ENCODE measurements at regions not wholly inside any gene's neighbourhood (a gene's known extent, or its start where the extent isn't known, plus 50 kb on each side); places are given as distances from the start of the nearest gene placed in this dataset.
"Not testable (repeated sequence)": the region's sequence is repeated elsewhere in the genome, so short reads cannot be mapped to it uniquely, and the experiment has no call there.

DNA sequence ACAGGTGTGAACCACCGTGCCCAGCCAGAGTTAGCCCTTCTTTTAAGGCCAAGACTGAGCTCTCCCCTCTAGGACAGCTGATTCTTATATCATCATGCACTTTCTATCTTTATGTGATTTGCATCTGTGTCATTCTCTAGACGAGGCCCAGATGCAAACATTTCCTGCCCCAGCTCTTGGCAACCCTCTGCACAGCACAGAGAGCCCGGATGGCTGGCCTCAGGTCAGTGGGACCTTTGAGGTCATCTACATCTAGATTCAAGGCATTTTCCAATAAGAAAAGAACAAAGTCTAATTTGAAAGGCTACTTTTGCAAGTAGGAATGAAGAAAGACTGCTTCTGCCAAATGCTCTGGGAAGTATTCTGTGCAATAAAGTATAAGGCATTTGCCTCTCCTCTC lies 109.0 kb upstream of the DAB2 start:
- WGBS (ENCODE audit: extremely low coverage, insufficient coverage, low lambda C conversion rate): no CpG with 5 or more reads among the region's 3 CpGs
- no peak overlapping the region for H4K5ac ChIP-seq (ENCODE audit: low read length)
- no peak overlapping the region for H3K4ac ChIP-seq (ENCODE audit: low read depth, low read length)
- H3K27ac ChIP-seq (ENCODE audit: low read depth, low read length): no peak overlapping the region
- H3K4me3 ChIP-seq (ENCODE audit: low read length): no peak overlapping the region
- no peak overlapping the region for H3K9ac ChIP-seq (ENCODE audit: low read length)
- H3K4me2 ChIP-seq (ENCODE audit: low read length): no peak overlapping the region
- H3K4me1 ChIP-seq (ENCODE audit: control insufficient read depth, low read depth, low read length): no peaks in the 10 kb centered on the region
- H3K23ac ChIP-seq (ENCODE audit: low read length): no peak overlapping the region
- no peak for DNase-seq
- H3K18ac ChIP-seq (ENCODE audit: low read length): peak overlapping the region; percentile 41
- H3K27me3 ChIP-seq (ENCODE audit: insufficient read depth, low read length, poor library complexity): no peaks in the 10 kb centered on the region
- H3K79me1 ChIP-seq (ENCODE audit: low read length): no peaks in the 10 kb centered on the region
- no peak overlapping the region for H2AK5ac ChIP-seq (ENCODE audit: low read length)
- no peaks in the 10 kb centered on the region for H3K36me3 ChIP-seq (ENCODE audit: control insufficient read depth, insufficient read depth, low read length)
- H2BK120ac ChIP-seq (ENCODE audit: low read depth, low read length): peak overlapping the region; percentile 61
- no peak overlapping the region for H3K56ac ChIP-seq (ENCODE audit: low read length)
- no peak overlapping the region for H4K8ac ChIP-seq (ENCODE audit: low read depth, low read length)
- no peaks in the 10 kb centered on the region for H3K79me2 ChIP-seq (ENCODE audit: control insufficient read depth, insufficient read depth, low read length)
- H2BK15ac ChIP-seq (replicated peaks; ENCODE audit: low read depth): peak overlapping the region; percentile 11
- no peak overlapping the region for H2BK5ac ChIP-seq (ENCODE audit: low read length)

DNA sequence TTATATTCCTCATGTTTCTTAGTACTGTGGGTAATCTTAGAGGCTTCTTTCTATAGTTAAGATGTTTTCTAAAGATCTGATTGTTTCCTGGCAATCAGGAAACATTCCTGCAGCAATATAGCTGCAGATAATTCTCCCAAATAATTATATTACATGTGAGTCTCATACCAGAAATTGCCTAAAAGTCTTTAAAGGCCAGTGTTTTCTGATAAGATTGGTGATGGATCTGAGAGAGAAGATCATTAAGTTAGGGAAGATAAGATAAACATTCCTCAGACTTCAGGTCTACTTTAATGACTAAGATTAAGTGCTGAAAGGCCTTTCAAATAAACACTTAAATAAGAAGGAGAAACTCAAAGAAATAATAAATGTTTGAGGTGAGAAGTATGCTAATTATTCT lies 107.7 kb upstream of the DAB2 start:
- Histone ChIP-seq H3K23ac (ENCODE audit: low read length) (no peak overlapping the region), H3K79me1 (ENCODE audit: low read length) (no peaks in the 10 kb centered on the region), H2AK5ac (ENCODE audit: low read length) (no peak overlapping the region), H3K4ac (ENCODE audit: low read depth, low read length) (no peak overlapping the region), H3K56ac (ENCODE audit: low read length) (no peak overlapping the region), H2BK15ac (replicated peaks; ENCODE audit: low read depth) (no peak overlapping the region), H4K5ac (ENCODE audit: low read length) (no peak overlapping the region), H4K8ac (ENCODE audit: low read depth, low read length) (no peak overlapping the region), H3K4me3 (ENCODE audit: low read length) (no peak overlapping the region), H3K27me3 (ENCODE audit: insufficient read depth, low read length, poor library complexity) (no peaks in the 10 kb centered on the region), H3K18ac (ENCODE audit: low read length) (no peak overlapping the region), H3K9ac (ENCODE audit: low read length) (no peak overlapping the region), H3K4me2 (ENCODE audit: low read length) (no peak overlapping the region), H2BK5ac (ENCODE audit: low read length) (no peak overlapping the region), H3K27ac (ENCODE audit: low read depth, low read length) (no peak overlapping the region), H3K4me1 (ENCODE audit: control insufficient read depth, low read depth, low read length) (no peaks in the 10 kb centered on the region), H3K36me3 (ENCODE audit: control insufficient read depth, insufficient read depth, low read length) (no peaks in the 10 kb centered on the region), H3K79me2 (ENCODE audit: control insufficient read depth, insufficient read depth, low read length) (no peaks in the 10 kb centered on the region), H2BK120ac (ENCODE audit: low read depth, low read length) (no peak overlapping the region)
- peak; percentile 59 for DNase-seq

DNA sequence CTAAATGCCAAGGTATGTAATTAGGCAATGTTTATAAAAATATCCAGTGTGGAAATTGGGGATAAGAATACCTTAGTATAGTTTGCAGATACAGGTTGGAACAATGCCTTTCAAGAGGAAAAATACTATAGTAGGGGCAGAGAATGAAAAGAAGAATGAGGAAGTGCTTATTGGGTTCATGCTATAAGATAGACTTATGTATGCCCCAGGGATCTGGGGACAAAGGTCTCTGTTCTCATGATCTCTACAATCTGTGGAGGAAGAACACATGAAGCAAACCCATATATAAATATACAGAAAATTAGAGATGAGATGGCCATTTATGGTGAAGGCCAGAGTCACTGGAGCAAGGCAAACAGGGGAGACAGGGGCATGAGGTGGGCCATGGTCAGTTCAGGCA lies 106.5 kb upstream of the DAB2 start:
- H3K18ac ChIP-seq (ENCODE audit: low read length): peak overlapping the region; percentile 75
- H3K4me1 ChIP-seq (ENCODE audit: control insufficient read depth, low read depth, low read length): peaks cover 2% of the 10 kb centered on the region
- H3K4me3 ChIP-seq (ENCODE audit: low read length): no peak overlapping the region
- no peaks in the 10 kb centered on the region for H3K36me3 ChIP-seq (ENCODE audit: control insufficient read depth, insufficient read depth, low read length)
- H3K4ac ChIP-seq (ENCODE audit: low read depth, low read length): no peak overlapping the region
- no peak overlapping the region for H2BK15ac ChIP-seq (replicated peaks; ENCODE audit: low read depth)
- no peak overlapping the region for H4K5ac ChIP-seq (ENCODE audit: low read length)
- no peak overlapping the region for H4K8ac ChIP-seq (ENCODE audit: low read depth, low read length)
- no peak overlapping the region for H3K9ac ChIP-seq (ENCODE audit: low read length)
- H3K4me2 ChIP-seq (ENCODE audit: low read length): no peak overlapping the region
- H3K56ac ChIP-seq (ENCODE audit: low read length): no peak overlapping the region
- H3K27ac ChIP-seq (ENCODE audit: low read depth, low read length): no peak overlapping the region
- H2BK120ac ChIP-seq (ENCODE audit: low read depth, low read length): no peak overlapping the region
- H3K27me3 ChIP-seq (ENCODE audit: insufficient read depth, low read length, poor library complexity): no peaks in the 10 kb centered on the region
- H3K23ac ChIP-seq (ENCODE audit: low read length): no peak overlapping the region
- no peaks in the 10 kb centered on the region for H3K79me1 ChIP-seq (ENCODE audit: low read length)
- no peak overlapping the region for H2AK5ac ChIP-seq (ENCODE audit: low read length)
- H2BK5ac ChIP-seq (ENCODE audit: low read length): no peak overlapping the region
- H3K79me2 ChIP-seq (ENCODE audit: control insufficient read depth, insufficient read depth, low read length): no peaks in the 10 kb centered on the region
- no peak for DNase-seq

DNA sequence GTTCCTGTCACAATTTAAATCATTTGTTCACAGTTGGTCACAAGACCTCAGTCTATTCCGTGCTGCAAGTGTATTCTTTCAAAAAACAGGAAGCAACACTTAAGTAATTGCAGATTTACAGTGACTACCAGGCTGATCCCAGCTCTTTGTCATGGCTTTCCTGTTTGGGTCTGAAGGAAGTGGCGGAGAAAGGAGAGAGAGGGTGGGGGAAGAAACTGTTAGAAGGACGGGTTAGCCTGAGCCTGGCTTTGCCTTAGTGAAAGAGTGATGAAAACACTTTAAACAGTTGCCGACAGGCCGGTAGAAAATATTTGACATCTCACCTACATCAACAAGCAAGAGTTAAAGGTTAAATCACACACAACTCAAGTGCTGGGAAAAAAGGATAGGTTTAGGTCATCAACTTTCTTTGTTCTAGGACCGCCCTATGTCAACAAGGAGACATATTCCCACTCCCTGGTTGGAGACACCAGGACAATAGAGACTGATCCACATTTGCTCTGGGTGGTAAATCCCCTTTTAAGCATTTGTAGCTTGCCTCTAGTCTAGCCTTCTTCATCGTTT lies 102.2 kb upstream of the DAB2 start:
- H2BK120ac ChIP-seq (ENCODE audit: low read depth, low read length): peak overlapping the region; percentile 55
- H3K23ac ChIP-seq (ENCODE audit: low read length): no peak overlapping the region
- no CpG with 5 or more reads among the region's 7 CpGs for WGBS (ENCODE audit: extremely low coverage, insufficient coverage, low lambda C conversion rate)
- no peak overlapping the region for H4K8ac ChIP-seq (ENCODE audit: low read depth, low read length)
- H3K18ac ChIP-seq (ENCODE audit: low read length): peak overlapping the region; percentile 9
- H3K79me1 ChIP-seq (ENCODE audit: low read length): no peaks in the 10 kb centered on the region
- H3K27me3 ChIP-seq (ENCODE audit: insufficient read depth, low read length, poor library complexity): no peaks in the 10 kb centered on the region
- H3K9ac ChIP-seq (ENCODE audit: low read length): no peak overlapping the region
- H2BK15ac ChIP-seq (replicated peaks; ENCODE audit: low read depth): no peak overlapping the region
- no peak overlapping the region for H4K5ac ChIP-seq (ENCODE audit: low read length)
- no peaks in the 10 kb centered on the region for H3K36me3 ChIP-seq (ENCODE audit: control insufficient read depth, insufficient read depth, low read length)
- peak; percentile 31 for DNase-seq
- H3K27ac ChIP-seq (ENCODE audit: low read depth, low read length): peak overlapping the region; percentile 22
- no peaks in the 10 kb centered on the region for H3K79me2 ChIP-seq (ENCODE audit: control insufficient read depth, insufficient read depth, low read length)
- H2BK5ac ChIP-seq (ENCODE audit: low read length): no peak overlapping the region
- H3K56ac ChIP-seq (ENCODE audit: low read length): peak overlapping the region; percentile 37
- H3K4ac ChIP-seq (ENCODE audit: low read depth, low read length): no peak overlapping the region
- no peak overlapping the region for H3K4me2 ChIP-seq (ENCODE audit: low read length)
- no peak overlapping the region for H3K4me3 ChIP-seq (ENCODE audit: low read length)
- peaks cover 2% of the 10 kb centered on the region for H3K4me1 ChIP-seq (ENCODE audit: control insufficient read depth, low read depth, low read length)
- H2AK5ac ChIP-seq (ENCODE audit: low read length): no peak overlapping the region

DNA sequence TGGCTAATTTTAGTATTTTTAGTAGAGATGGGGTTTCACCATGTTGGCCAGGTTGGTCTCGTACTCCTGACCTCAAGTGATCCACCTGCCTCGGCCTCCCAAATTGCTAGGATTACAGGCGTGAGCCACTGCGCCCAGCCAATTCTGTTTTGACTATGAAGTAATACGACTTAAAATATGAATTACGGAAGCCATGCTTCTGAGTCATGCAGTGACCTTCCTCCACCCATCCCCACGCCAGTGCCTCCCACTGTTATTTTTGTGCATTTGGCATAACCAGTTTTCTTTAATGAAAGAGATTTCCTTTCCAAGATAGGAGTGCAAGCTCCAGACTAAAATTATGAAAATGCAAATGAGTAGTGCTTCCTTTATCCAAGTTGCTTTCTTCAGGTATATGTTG lies 101.0 kb upstream of the DAB2 start:
- H3K79me2 ChIP-seq (ENCODE audit: control insufficient read depth, insufficient read depth, low read length); H4K5ac ChIP-seq (ENCODE audit: low read length); H3K79me1 ChIP-seq (ENCODE audit: low read length); H3K4me2 ChIP-seq (ENCODE audit: low read length); H3K4ac ChIP-seq (ENCODE audit: low read depth, low read length); H3K18ac ChIP-seq (ENCODE audit: low read length); H3K23ac ChIP-seq (ENCODE audit: low read length); H3K36me3 ChIP-seq (ENCODE audit: control insufficient read depth, insufficient read depth, low read length); H3K4me1 ChIP-seq (ENCODE audit: control insufficient read depth, low read depth, low read length); H2BK5ac ChIP-seq (ENCODE audit: low read length); H3K56ac ChIP-seq (ENCODE audit: low read length); H3K27me3 ChIP-seq (ENCODE audit: insufficient read depth, low read length, poor library complexity); H3K27ac ChIP-seq (ENCODE audit: low read depth, low read length); H3K9ac ChIP-seq (ENCODE audit: low read length); H3K4me3 ChIP-seq (ENCODE audit: low read length); DNase-seq; H4K8ac ChIP-seq (ENCODE audit: low read depth, low read length); H2AK5ac ChIP-seq (ENCODE audit: low read length); H2BK120ac ChIP-seq (ENCODE audit: low read depth, low read length); H2BK15ac ChIP-seq (replicated peaks; ENCODE audit: low read depth): not testable (repeated sequence)
- no CpG with 5 or more reads among the region's 7 CpGs for WGBS (ENCODE audit: extremely low coverage, insufficient coverage, low lambda C conversion rate)

DNA sequence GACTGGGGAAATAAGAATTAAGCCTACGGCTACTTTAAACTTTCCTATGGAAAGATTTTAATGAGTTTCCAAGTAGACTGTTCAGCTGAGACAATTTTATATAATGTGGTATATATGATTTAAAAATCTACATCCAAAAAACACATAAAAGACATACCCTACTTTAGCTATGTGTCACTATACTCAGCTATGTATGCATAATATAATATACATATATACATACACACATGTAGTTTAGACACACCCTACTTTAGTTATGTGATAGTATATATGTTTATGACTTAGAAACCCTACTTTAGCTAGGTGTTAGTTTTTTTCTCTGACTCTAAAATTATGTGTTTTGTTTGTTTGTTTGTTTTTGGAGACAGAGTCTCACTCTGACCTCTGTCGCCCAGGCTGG lies 100.5 kb upstream of the DAB2 start:
- no peak overlapping the region for H2AK5ac ChIP-seq (ENCODE audit: low read length)
- H3K4ac ChIP-seq (ENCODE audit: low read depth, low read length): no peak overlapping the region
- H4K8ac ChIP-seq (ENCODE audit: low read depth, low read length): no peak overlapping the region
- no peak overlapping the region for H3K27ac ChIP-seq (ENCODE audit: low read depth, low read length)
- no peak for DNase-seq
- no peak overlapping the region for H2BK120ac ChIP-seq (ENCODE audit: low read depth, low read length)
- H2BK15ac ChIP-seq (replicated peaks; ENCODE audit: low read depth): no peak overlapping the region
- no peak overlapping the region for H3K18ac ChIP-seq (ENCODE audit: low read length)
- no peak overlapping the region for H2BK5ac ChIP-seq (ENCODE audit: low read length)
- H3K9ac ChIP-seq (ENCODE audit: low read length): no peak overlapping the region
- no CpG with 5 or more reads among the region's 2 CpGs for WGBS (ENCODE audit: extremely low coverage, insufficient coverage, low lambda C conversion rate)
- no peak overlapping the region for H3K4me2 ChIP-seq (ENCODE audit: low read length)
- H3K4me1 ChIP-seq (ENCODE audit: control insufficient read depth, low read depth, low read length): peaks cover 2% of the 10 kb centered on the region
- H3K23ac ChIP-seq (ENCODE audit: low read length): no peak overlapping the region
- H3K79me2 ChIP-seq (ENCODE audit: control insufficient read depth, insufficient read depth, low read length): no peaks in the 10 kb centered on the region
- no peak overlapping the region for H3K4me3 ChIP-seq (ENCODE audit: low read length)
- no peak overlapping the region for H4K5ac ChIP-seq (ENCODE audit: low read length)
- no peaks in the 10 kb centered on the region for H3K36me3 ChIP-seq (ENCODE audit: control insufficient read depth, insufficient read depth, low read length)
- H3K79me1 ChIP-seq (ENCODE audit: low read length): no peaks in the 10 kb centered on the region
- H3K56ac ChIP-seq (ENCODE audit: low read length): no peak overlapping the region
- H3K27me3 ChIP-seq (ENCODE audit: insufficient read depth, low read length, poor library complexity): no peaks in the 10 kb centered on the region
